Astrocyte of the spinal cord (primary cell): ENCODE measurements at regions not wholly inside any gene's neighbourhood (a gene's known extent, or its start where the extent isn't known, plus 50 kb on each side); places are given as distances from the start of the nearest gene placed in this dataset.

ENCODE experiments used
- DNase-seq: peaks from one replicate; pipeline ENCODE4 v3.0.0; 2011; ENCODE audit warnings: low read depth, low spot score
- H3K4me3 ChIP-seq: 2 replicates; pipeline ENCODE4 v1.5.1; 2011; ENCODE audit warnings: low read depth, mild to moderate bottlenecking, low read length, moderate library complexity
- in situ Hi-C: cut with HindIII; loops from 2 replicates; pipeline ENCODE4 v1.10.0; 2017; ENCODE audit warnings: low sequenced_read_pairs
- TF ChIP-seq, protein P1 (sequence below): IDR thresholded peaks from 2 replicates; pipeline ENCODE4 v1.5.1; 2012; ENCODE audit warnings: low read depth, mild to moderate bottlenecking, low read length, inconsistent platforms

DNA sequence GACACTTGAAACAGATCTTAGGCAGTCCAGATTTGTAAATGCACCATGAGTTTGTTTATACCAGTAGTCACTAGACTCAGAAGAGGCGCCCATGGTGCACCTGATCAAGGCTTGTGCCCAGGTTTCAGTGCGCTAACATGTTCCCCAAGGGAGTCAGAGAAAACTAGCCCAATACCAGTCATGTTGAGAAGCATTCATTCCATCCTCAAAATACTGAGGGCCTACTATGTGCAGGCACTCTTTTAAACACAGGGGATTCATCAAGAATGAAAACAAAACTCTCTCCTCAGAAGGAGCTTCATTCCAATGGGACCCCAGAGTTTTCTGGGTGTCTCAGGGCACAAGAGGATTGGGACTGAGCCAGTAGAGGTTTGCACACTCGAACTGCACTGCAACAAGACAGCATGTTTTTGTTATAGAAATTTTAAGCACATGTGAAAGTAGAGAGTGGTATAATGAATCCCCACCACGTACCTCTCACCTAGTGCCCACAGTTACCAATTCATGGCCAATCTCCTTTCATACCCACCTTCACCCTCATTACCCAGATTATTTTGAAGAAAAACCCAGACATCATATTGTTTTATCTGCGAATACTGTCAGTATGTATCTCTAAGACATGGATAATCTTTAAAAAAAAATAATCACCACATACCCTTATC lies 55.0 kb upstream of the ARID5B start:
- no peak overlapping the region for H3K4me3 ChIP-seq
- TF ChIP-seq, protein P1, sequence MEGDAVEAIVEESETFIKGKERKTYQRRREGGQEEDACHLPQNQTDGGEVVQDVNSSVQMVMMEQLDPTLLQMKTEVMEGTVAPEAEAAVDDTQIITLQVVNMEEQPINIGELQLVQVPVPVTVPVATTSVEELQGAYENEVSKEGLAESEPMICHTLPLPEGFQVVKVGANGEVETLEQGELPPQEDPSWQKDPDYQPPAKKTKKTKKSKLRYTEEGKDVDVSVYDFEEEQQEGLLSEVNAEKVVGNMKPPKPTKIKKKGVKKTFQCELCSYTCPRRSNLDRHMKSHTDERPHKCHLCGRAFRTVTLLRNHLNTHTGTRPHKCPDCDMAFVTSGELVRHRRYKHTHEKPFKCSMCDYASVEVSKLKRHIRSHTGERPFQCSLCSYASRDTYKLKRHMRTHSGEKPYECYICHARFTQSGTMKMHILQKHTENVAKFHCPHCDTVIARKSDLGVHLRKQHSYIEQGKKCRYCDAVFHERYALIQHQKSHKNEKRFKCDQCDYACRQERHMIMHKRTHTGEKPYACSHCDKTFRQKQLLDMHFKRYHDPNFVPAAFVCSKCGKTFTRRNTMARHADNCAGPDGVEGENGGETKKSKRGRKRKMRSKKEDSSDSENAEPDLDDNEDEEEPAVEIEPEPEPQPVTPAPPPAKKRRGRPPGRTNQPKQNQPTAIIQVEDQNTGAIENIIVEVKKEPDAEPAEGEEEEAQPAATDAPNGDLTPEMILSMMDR: no peak
- no peak for DNase-seq
- in situ Hi-C loops: no loop called here

DNA sequence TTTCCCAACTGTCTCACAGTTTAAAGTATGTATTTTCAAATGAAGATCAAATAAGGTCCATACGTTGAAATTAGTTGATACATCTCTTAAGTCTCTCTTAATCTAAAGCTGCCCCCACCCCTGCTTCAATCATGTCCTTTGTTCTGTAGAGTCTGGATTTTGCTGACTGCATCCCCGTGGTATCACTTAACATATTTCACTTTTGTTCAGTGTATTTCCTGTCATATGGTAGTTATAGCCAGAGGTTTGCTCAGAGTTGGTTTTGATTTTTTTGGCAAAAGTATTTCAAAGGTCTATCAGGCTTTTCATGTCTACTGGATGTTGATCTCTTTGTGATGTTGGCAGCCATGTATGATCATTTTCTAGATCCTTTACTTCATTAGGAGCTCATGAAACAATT lies 54.4 kb upstream of the ARID5B start:
- in situ Hi-C loops: no loop called here
- DNase-seq: no peak
- no peak overlapping the region for H3K4me3 ChIP-seq
- TF ChIP-seq, protein P1: no peak

DNA sequence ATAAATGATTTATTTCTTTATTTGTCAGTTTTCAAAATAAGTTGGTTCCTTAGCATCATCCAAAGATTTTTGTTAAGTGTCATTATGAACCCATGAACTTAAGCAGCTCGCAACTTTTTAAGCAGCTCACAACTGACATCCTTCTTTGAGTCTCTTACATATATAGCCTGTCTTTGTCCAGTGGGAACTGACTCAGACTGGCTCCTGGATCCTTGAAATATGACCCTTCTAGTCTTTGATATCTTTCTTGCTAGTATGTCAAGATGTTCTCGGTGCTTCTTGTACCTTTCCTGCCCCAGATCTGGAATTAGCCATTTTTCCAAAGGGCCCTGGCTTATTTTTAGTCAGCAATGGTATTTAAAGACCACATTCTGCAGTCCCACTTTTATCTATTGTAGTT lies 53.9 kb upstream of the ARID5B start:
- peak; percentile 32 for DNase-seq
- TF ChIP-seq, protein P1: no peak
- in situ Hi-C loops: no loop called here
- H3K4me3 ChIP-seq: no peak overlapping the region

DNA sequence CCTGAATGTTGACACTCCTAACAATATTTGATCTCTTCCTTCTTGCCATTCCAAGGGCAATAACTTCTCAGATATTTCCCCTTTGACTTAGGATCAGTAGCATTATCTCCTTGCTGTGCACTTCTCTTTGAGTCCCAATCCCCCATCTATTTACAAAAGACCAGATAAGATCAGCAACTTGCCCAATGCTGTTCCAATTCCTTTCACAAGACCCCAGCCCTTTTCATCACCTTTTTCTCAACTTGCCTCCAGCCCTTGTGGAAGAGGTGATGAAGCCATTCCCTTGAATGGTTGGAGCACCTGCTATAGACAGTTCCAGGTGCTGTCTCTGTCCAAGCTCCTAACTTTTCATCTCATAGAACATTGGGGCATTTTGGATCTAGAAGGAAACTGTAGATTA lies 51.1 kb upstream of the ARID5B start:
- in situ Hi-C loops: no loop called here
- no peak for DNase-seq
- H3K4me3 ChIP-seq: no peak overlapping the region
- TF ChIP-seq, protein P1: no peak
